B cell (primary cell): ENCODE measurements at regions not wholly inside any gene's neighbourhood (a gene's known extent, or its start where the extent isn't known, plus 50 kb on each side); places are given as distances from the start of the nearest gene placed in this dataset.

ENCODE experiments used
- ATAC-seq: fragments of 200-7000 bp; cut with Tn5 transposase; one replicate; pipeline ENCODE4 v1.10.0; 2021; ENCODE audit warnings: low read depth, mild to moderate bottlenecking, moderate number of reproducible peaks, moderate library complexity
- CTCF ChIA-PET: fragments of 350-600 bp; sonication (Branson Sonifier 250); formaldehyde crosslinking; loops from one replicate; lab custom pipeline; 2021; ENCODE audit warnings: antibody characterized with exemption, inconsistent platforms; lab: Charles Lee
- POLR2A ChIA-PET: fragments of 350-600 bp; sonication (Branson Sonifier 250); formaldehyde crosslinking; loops from one replicate; lab custom pipeline; 2021; ENCODE audit warnings: antibody characterized with exemption; lab: Charles Lee
- DNase-seq: peaks from one replicate; pipeline ENCODE4 v3.0.0; 2013
- H2AFZ ChIP-seq: 2 replicates; pipeline ENCODE4 v1.6.1; 2012; ENCODE audit warnings: mild to moderate bottlenecking, low read depth, low read length; ENCODE audit not compliant: insufficient read depth, poor library complexity, severe bottlenecking
- H3K27ac ChIP-seq, 2 donors: 1 replicate in 1 of 2; 2 replicates in 1 of 2; pipeline ENCODE4 v1.5.1; 2012 to 2013; ENCODE audit warnings: low read length in 2 of 2, mild to moderate bottlenecking in 2 of 2, moderate library complexity in 1 of 2
- H3K27me3 ChIP-seq, 4 experiments: fragments of 200-600 bp in 1 of 4; sonication (generic) in 1 of 4; replicated peaks in 1 of 4; 1 replicate in 2 of 4; 2 replicates in 2 of 4; pipeline versions ENCODE4 v1.6.1 to v1.7.0; 2013 to 2016; ENCODE audit warnings: low read length in 3 of 4, mild to moderate bottlenecking in 2 of 4, mixed read lengths in 1 of 4, moderate library complexity in 1 of 4; ENCODE audit not compliant: insufficient read depth in 4 of 4, control insufficient read depth in 3 of 4; ENCODE audit errors: control extremely low read depth in 1 of 4
- H3K36me3 ChIP-seq, 2 experiments: replicated peaks in 1 of 2; 1 replicate in 1 of 2; 2 replicates in 1 of 2; pipeline versions ENCODE4 v1.6.1 to v1.7.1; 2013; ENCODE audit warnings: low read length in 1 of 2; ENCODE audit not compliant: insufficient read depth in 2 of 2, control insufficient read depth in 1 of 2; ENCODE audit errors: control extremely low read depth in 1 of 2, extremely low read depth in 1 of 2
- H3K4me1 ChIP-seq, 2 donors: fragments of 200-600 bp in 1 of 2; sonication (generic) in 1 of 2; 1 replicate in 1 of 2; 2 replicates in 1 of 2; pipeline versions ENCODE4 v1.5.1 to v1.6.1; 2013 to 2017; ENCODE audit warnings: low read length in 2 of 2; ENCODE audit not compliant: control insufficient read depth in 2 of 2, insufficient read depth in 2 of 2
- H3K4me2 ChIP-seq: replicated peaks from 2 replicates; pipeline ENCODE3; 2012; ENCODE audit warnings: mild to moderate bottlenecking, low read depth, low read length; ENCODE audit not compliant: poor library complexity, severe bottlenecking
- H3K4me3 ChIP-seq, 5 experiments: fragments of 200-600 bp in 1 of 5; sonication (generic) in 1 of 5; 1 replicate in 3 of 5; 2 replicates in 2 of 5; pipeline versions ENCODE4 v1.5.1 to v1.7.0; 2011 to 2016; ENCODE audit warnings: low read length in 4 of 5, mild to moderate bottlenecking in 4 of 5, low read depth in 2 of 5, control low read depth in 1 of 5, moderate library complexity in 1 of 5; ENCODE audit not compliant: insufficient read depth in 1 of 5; ENCODE audit errors: control extremely low read depth in 1 of 5, extremely low read depth in 1 of 5
- H3K79me2 ChIP-seq: fragments of 200-600 bp; sonication (generic); one replicate; pipeline ENCODE4 v1.6.0; 2016; ENCODE audit warnings: low read length; ENCODE audit not compliant: control insufficient read depth, insufficient read depth
- H3K9ac ChIP-seq: fragments of 200-600 bp; sonication (generic); 2 replicates; pipeline ENCODE4 v1.6.1; 2017; ENCODE audit warnings: mild to moderate bottlenecking, low read length, moderate library complexity
- H3K9me3 ChIP-seq, 3 donors: one replicate each; pipeline versions ENCODE4 v1.6.1 to v1.7.1; 2013; ENCODE audit warnings: low read length in 2 of 3; ENCODE audit not compliant: control insufficient read depth in 2 of 3, insufficient read depth in 1 of 3; ENCODE audit errors: control extremely low read depth in 1 of 3
- H4K20me1 ChIP-seq: 2 replicates; pipeline ENCODE4 v1.6.0; 2012; ENCODE audit warnings: mild to moderate bottlenecking, low read length; ENCODE audit not compliant: insufficient read depth, control insufficient read depth, poor library complexity, severe bottlenecking
- H3K27ac Mint-ChIP-seq: one replicate; pipeline ENCODE4 v1.8.0; 2021; ENCODE audit warnings: mixed read lengths
- H3K27me3 Mint-ChIP-seq: one replicate; pipeline ENCODE4 v1.8.0; 2021; ENCODE audit warnings: mixed read lengths
- H3K4me1 Mint-ChIP-seq: one replicate; pipeline ENCODE4 v1.8.0; 2021; ENCODE audit warnings: mixed read lengths
- H3K4me3 Mint-ChIP-seq: one replicate; pipeline ENCODE4 v1.8.0; 2021; ENCODE audit warnings: mixed read lengths
- H3K9me3 Mint-ChIP-seq: one replicate; pipeline ENCODE4 v1.8.0; 2022; ENCODE audit warnings: mixed read lengths; ENCODE audit not compliant: insufficient read depth
- EZH2 ChIP-seq: IDR thresholded peaks from 2 replicates; pipeline ENCODE4 v1.6.1; 2012; ENCODE audit warnings: borderline replicate concordance, low read depth, mild to moderate bottlenecking, moderate library complexity, low read length; ENCODE audit not compliant: insufficient read depth, poor library complexity, severe bottlenecking
- WGBS: methylation state at CpG from one replicate; pipeline ENCODE4 v1.1.5; 2013; ENCODE audit warnings: missing lambda C conversion rate; ENCODE audit not compliant: insufficient coverage; 5-methylcytosine and 5-hydroxymethylcytosine counted together
- intact Hi-C: fragments of 100-400 bp; cut with micrococcal nuclease; formaldehyde crosslinking; loops from one replicate; pipeline ENCODE4 v1.10.0; 2022
- TF ChIP-seq, protein P1 (sequence below): fragments of 200-600 bp; IDR thresholded peaks from one replicate; pipeline ENCODE4 v1.8.0; 2022; ENCODE audit warnings: antibody characterized with exemption, mild to moderate bottlenecking

DNA sequence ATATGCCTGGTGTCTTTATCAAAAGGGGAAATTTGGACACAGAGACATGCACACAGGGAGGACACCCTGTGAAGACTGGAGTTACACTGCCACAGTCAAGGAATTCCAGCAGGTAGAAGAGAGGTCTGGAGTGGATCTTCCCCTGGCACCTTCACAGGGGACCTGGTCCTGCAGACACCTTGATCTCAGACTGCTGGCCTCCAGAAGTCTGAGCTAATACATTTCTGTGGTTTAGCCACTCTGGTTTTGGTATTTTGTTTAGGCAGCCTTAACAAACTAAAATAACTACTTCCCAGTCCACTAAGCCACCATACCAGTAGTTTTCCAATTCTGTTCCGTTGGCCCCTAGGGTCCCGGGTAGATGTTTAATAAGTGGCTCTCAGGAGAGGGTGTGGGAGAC lies 164.7 kb downstream of the SETD4 start:
- Mint-ChIP-seq H3K9me3 (no peaks in the 10 kb centered on the region), H3K27ac (no peak overlapping the region), H3K27me3 (peaks cover 19% of the 10 kb centered on the region), H3K4me3 (no peak overlapping the region), H3K4me1 (peaks cover 10% of the 10 kb centered on the region)
- no peaks in the 10 kb centered on the region for H3K36me3 ChIP-seq
- H3K4me3 ChIP-seq: no peak overlapping the region
- no peak overlapping the region for H2AFZ ChIP-seq
- H3K9ac ChIP-seq: no peak overlapping the region
- H4K20me1 ChIP-seq: no peaks in the 10 kb centered on the region
- intact Hi-C loops: no loop called here
- no peak for DNase-seq
- H3K4me2 ChIP-seq: no peak overlapping the region
- ChIA-PET POLR2A (no interaction called here), CTCF (no interaction called here)
- H3K9me3 ChIP-seq: no peaks in the 10 kb centered on the region
- no peak for ATAC-seq
- peaks cover 0 to 10% of the 10 kb centered on the region in 2 donors for H3K4me1 ChIP-seq
- H3K79me2 ChIP-seq: no peaks in the 10 kb centered on the region
- no CpG with 5 or more reads among the region's 2 CpGs for WGBS
- peaks cover 0 to 6% (median under 1%) of the 10 kb centered on the region in 4 experiments for H3K27me3 ChIP-seq
- no peak overlapping the region for H3K27ac ChIP-seq
- no peak for TF ChIP-seq EZH2
- TF ChIP-seq, protein P1, sequence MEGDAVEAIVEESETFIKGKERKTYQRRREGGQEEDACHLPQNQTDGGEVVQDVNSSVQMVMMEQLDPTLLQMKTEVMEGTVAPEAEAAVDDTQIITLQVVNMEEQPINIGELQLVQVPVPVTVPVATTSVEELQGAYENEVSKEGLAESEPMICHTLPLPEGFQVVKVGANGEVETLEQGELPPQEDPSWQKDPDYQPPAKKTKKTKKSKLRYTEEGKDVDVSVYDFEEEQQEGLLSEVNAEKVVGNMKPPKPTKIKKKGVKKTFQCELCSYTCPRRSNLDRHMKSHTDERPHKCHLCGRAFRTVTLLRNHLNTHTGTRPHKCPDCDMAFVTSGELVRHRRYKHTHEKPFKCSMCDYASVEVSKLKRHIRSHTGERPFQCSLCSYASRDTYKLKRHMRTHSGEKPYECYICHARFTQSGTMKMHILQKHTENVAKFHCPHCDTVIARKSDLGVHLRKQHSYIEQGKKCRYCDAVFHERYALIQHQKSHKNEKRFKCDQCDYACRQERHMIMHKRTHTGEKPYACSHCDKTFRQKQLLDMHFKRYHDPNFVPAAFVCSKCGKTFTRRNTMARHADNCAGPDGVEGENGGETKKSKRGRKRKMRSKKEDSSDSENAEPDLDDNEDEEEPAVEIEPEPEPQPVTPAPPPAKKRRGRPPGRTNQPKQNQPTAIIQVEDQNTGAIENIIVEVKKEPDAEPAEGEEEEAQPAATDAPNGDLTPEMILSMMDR: no peak

DNA sequence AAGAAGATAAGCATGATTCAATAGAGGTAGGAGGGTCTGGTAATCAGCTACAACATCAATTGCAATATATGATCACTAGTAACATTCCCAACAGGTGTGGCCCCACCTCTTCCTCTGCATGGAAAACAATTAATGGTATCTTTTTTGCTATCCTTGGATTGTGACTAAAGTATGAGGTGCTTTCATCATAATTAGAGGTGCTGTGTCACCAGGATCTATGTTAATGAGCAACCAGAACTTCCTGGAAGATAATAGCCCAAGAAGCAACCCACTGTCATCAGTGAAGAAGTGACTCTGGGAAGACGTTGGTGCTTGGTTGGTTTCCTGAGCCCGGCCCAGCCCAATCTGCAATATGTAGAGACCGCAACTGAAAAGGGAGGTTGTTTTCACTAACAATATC lies 167.2 kb downstream of the SETD4 start:
- ATAC-seq: no peak
- H3K27ac Mint-ChIP-seq: no peak overlapping the region
- DNase-seq: no peak
- Histone ChIP-seq H3K79me2 (no peaks in the 10 kb centered on the region), H3K9me3 (no peaks in the 10 kb centered on the region), H3K9ac (no peak overlapping the region), H3K4me2 (no peak overlapping the region), H3K27me3 (peaks cover 0 to 4% (median 0%) of the 10 kb centered on the region in 4 experiments), H4K20me1 (no peaks in the 10 kb centered on the region), H3K27ac (no peak overlapping the region), H3K4me3 (no peak overlapping the region), H3K36me3 (no peaks in the 10 kb centered on the region), H2AFZ (no peak overlapping the region), H3K4me1 (peaks cover 0 to 10% of the 10 kb centered on the region in 2 donors)
- H3K9me3 Mint-ChIP-seq: no peaks in the 10 kb centered on the region
- peaks cover 11% of the 10 kb centered on the region for H3K27me3 Mint-ChIP-seq
- H3K4me1 Mint-ChIP-seq: peaks cover 10% of the 10 kb centered on the region
- POLR2A ChIA-PET: no interaction called here
- 75% methylated on average over 2 of the region's 3 CpGs for WGBS
- CTCF ChIA-PET: no interaction called here
- no peak for TF ChIP-seq EZH2
- TF ChIP-seq, protein P1: no peak
- intact Hi-C loops: no loop called here
- no peak overlapping the region for H3K4me3 Mint-ChIP-seq
